H1 (cell line): ENCODE measurements at regions not wholly inside any gene's neighbourhood (a gene's known extent, or its start where the extent isn't known, plus 50 kb on each side); places are given as distances from the start of the nearest gene placed in this dataset.

Experiments used
- CTCF ChIA-PET: fragments of 300-600 bp; sonication (Branson Sonifier 250); formaldehyde crosslinking; loops from one replicate; lab custom pipeline; 2021; ENCODE audit not compliant: partially characterized antibody; lab: Charles Lee
- POLR2A ChIA-PET: fragments of 300-600 bp; sonication (Branson Sonifier 250); formaldehyde crosslinking; loops from one replicate; lab custom pipeline; 2021; ENCODE audit warnings: inconsistent platforms; ENCODE audit not compliant: partially characterized antibody; lab: Charles Lee
- DNase-seq, 2 experiments: peaks; one replicate each; pipeline versions ENCODE4 v3.0.0 to v3.0.0-alpha.2; 2010 to 2022; ENCODE audit warnings: low spot score in 2 of 2, low read depth in 1 of 2, mixed read lengths in 1 of 2
- FAIRE-seq: peaks from 2 replicates; lab custom pipeline; 2011; peaks lifted over from hg19 to GRCh38; lab: Jason Lieb, UNC
- H2AFZ ChIP-seq: 2 replicates; pipeline ENCODE4 v1.8.1; 2012; ENCODE audit warnings: low read length, inconsistent platforms
- H2AK5ac ChIP-seq: 2 replicates; pipeline ENCODE4 v1.6.1; 2013; ENCODE audit warnings: low read depth, low read length
- H2BK120ac ChIP-seq: replicated peaks from 2 replicates; pipeline ENCODE3; 2013; ENCODE audit warnings: low read depth, low read length, inconsistent platforms
- H2BK12ac ChIP-seq: 2 replicates; pipeline ENCODE4 v1.6.1; 2013; ENCODE audit warnings: low read depth, low read length
- H2BK15ac ChIP-seq: 2 replicates; pipeline ENCODE4 v1.6.1; 2013; ENCODE audit warnings: low read length
- H2BK20ac ChIP-seq: 2 replicates; pipeline ENCODE4 v1.6.1; 2013; ENCODE audit warnings: low read length
- H2BK5ac ChIP-seq: 2 replicates; pipeline ENCODE4 v1.6.1; 2013; ENCODE audit warnings: low read depth, low read length
- H3K14ac ChIP-seq: 2 replicates; pipeline ENCODE4 v1.6.1; 2013; ENCODE audit warnings: inconsistent platforms; ENCODE audit not compliant: insufficient read length
- H3K18ac ChIP-seq: 2 replicates; pipeline ENCODE4 v1.6.1; 2013; ENCODE audit warnings: low read length; ENCODE audit errors: extremely low read depth
- H3K23ac ChIP-seq: 2 replicates; pipeline ENCODE4 v1.6.1; 2013; ENCODE audit warnings: inconsistent platforms; ENCODE audit not compliant: insufficient read length
- H3K23me2 ChIP-seq: 2 replicates; pipeline ENCODE4 v1.6.1; 2013; ENCODE audit warnings: low read depth, low read length
- H3K27ac ChIP-seq: 2 replicates; pipeline ENCODE4 v1.6.1; 2011; ENCODE audit warnings: low read depth, low read length, inconsistent platforms
- H3K27me3 ChIP-seq, 4 experiments: replicated peaks in 1 of 4; 1 replicate in 1 of 4; 2 replicates in 3 of 4; pipeline versions ENCODE4 v1.6.1 to v1.8.1; 2011 to 2013; ENCODE audit warnings: low read length in 3 of 4, mild to moderate bottlenecking in 3 of 4, inconsistent platforms in 2 of 4, mixed read lengths in 2 of 4, moderate library complexity in 1 of 4; ENCODE audit not compliant: control insufficient read depth in 3 of 4, insufficient read depth in 3 of 4; ENCODE audit errors: extremely low read depth in 1 of 4
- H3K36me3 ChIP-seq, 4 experiments: 2 replicates each; pipeline versions ENCODE4 v1.6.1 to v1.8.1; 2011 to 2013; ENCODE audit warnings: mild to moderate bottlenecking in 4 of 4, low read length in 3 of 4, moderate library complexity in 2 of 4, control low read depth in 1 of 4, inconsistent platforms in 1 of 4; ENCODE audit not compliant: insufficient read depth in 4 of 4, control insufficient read depth in 2 of 4
- H3K4ac ChIP-seq: replicated peaks from 2 replicates; pipeline ENCODE3; 2013; ENCODE audit warnings: low read length, low read depth, mixed read lengths, inconsistent platforms; ENCODE audit not compliant: insufficient read length
- H3K4me1 ChIP-seq, 4 experiments: replicated peaks in 1 of 4; 1 replicate in 1 of 4; 2 replicates in 3 of 4; pipeline versions ENCODE4 v1.6.1 to v1.8.1; 2011 to 2013; ENCODE audit warnings: low read length in 3 of 4, inconsistent platforms in 2 of 4, mixed read lengths in 1 of 4; ENCODE audit not compliant: insufficient read depth in 4 of 4, control insufficient read depth in 3 of 4
- H3K4me2 ChIP-seq, 2 experiments: 2 replicates each; pipeline versions ENCODE4 v1.6.1 to v1.8.1; 2011 to 2013; ENCODE audit warnings: low read depth in 2 of 2, low read length in 2 of 2, control low read depth in 1 of 2, inconsistent platforms in 1 of 2, mild to moderate bottlenecking in 1 of 2; ENCODE audit not compliant: insufficient read depth in 1 of 2
- H3K4me3 ChIP-seq, 4 experiments: fragments of 200-600, 300-600 bp in 1 of 4; sonication (generic), shearing (Covaris generic), sonication (Bioruptor Twin) in 1 of 4; 2 replicates each; pipeline versions ENCODE4 v1.5.1 to v1.8.1; 2011 to 2016; ENCODE audit warnings: low read length in 4 of 4, low read depth in 3 of 4, control low read depth in 2 of 4, inconsistent platforms in 2 of 4, mild to moderate bottlenecking in 2 of 4, mixed read lengths in 1 of 4, moderate library complexity in 1 of 4; ENCODE audit not compliant: insufficient read depth in 2 of 4; ENCODE audit errors: extremely low read depth in 1 of 4
- H3K56ac ChIP-seq: replicated peaks from 2 replicates; pipeline ENCODE3; 2013; ENCODE audit warnings: low read depth, mild to moderate bottlenecking, mixed read lengths, low read length, inconsistent platforms; ENCODE audit not compliant: insufficient read length
- H3K79me1 ChIP-seq: 2 replicates; pipeline ENCODE4 v1.6.1; 2013; ENCODE audit warnings: low read depth, low read length, control low read depth
- H3K79me2 ChIP-seq, 2 experiments: 2 replicates each; pipeline versions ENCODE4 v1.6.1 to v1.8.1; 2012 to 2013; ENCODE audit warnings: low read length in 2 of 2, mild to moderate bottlenecking in 2 of 2, inconsistent platforms in 1 of 2; ENCODE audit not compliant: insufficient read depth in 2 of 2, control insufficient read depth in 1 of 2
- H3K9ac ChIP-seq, 4 experiments: replicated peaks in 1 of 4; 1 replicate in 1 of 4; 2 replicates in 3 of 4; pipeline versions ENCODE4 v1.6.1 to v1.8.1; 2011 to 2013; ENCODE audit warnings: low read depth in 3 of 4, low read length in 3 of 4, control low read depth in 2 of 4, mild to moderate bottlenecking in 2 of 4, moderate library complexity in 2 of 4, inconsistent platforms in 1 of 4; ENCODE audit errors: extremely low read depth in 1 of 4
- H3K9me3 ChIP-seq, 2 experiments: 2 replicates each; pipeline versions ENCODE4 v1.6.1 to v1.8.1; 2012 to 2013; ENCODE audit warnings: mild to moderate bottlenecking in 2 of 2, moderate library complexity in 2 of 2, control low read depth in 1 of 2, inconsistent platforms in 1 of 2, low read depth in 1 of 2, low read length in 1 of 2, mixed read lengths in 1 of 2; ENCODE audit not compliant: insufficient read depth in 2 of 2
- H4K20me1 ChIP-seq, 2 experiments: replicated peaks in 1 of 2; 2 replicates each; pipeline versions ENCODE3 to v1.8.1; 2011 to 2013; ENCODE audit warnings: inconsistent platforms in 2 of 2, low read length in 2 of 2, mild to moderate bottlenecking in 1 of 2; ENCODE audit not compliant: insufficient read depth in 2 of 2, control insufficient read depth in 1 of 2
- H4K5ac ChIP-seq: 2 replicates; pipeline ENCODE4 v1.6.1; 2013; ENCODE audit warnings: low read length, low read depth, mixed read lengths, inconsistent platforms; ENCODE audit not compliant: insufficient read length
- H4K8ac ChIP-seq: 2 replicates; pipeline ENCODE4 v1.8.0; 2013; ENCODE audit warnings: mild to moderate bottlenecking, moderate library complexity, low read length, inconsistent platforms; ENCODE audit not compliant: insufficient read depth; ENCODE audit errors: extremely low read depth
- H4K91ac ChIP-seq: replicated peaks from 2 replicates; pipeline ENCODE3; 2013; ENCODE audit warnings: low read length, mixed read lengths, inconsistent platforms; ENCODE audit not compliant: insufficient read length
- CREB1 ChIP-seq: IDR thresholded peaks from 2 replicates; pipeline ENCODE4 v1.6.1; 2012; ENCODE audit warnings: inconsistent platforms
- KDM1A ChIP-seq: fragments of 200-600, 300-600 bp; sonication (generic); IDR thresholded peaks from 2 replicates; pipeline ENCODE4 v1.7.1; 2016; ENCODE audit warnings: mild to moderate bottlenecking, low read length, borderline replicate concordance
- NANOG ChIP-seq: IDR thresholded peaks from 2 replicates; pipeline ENCODE4 v1.6.1; 2011; ENCODE audit warnings: low read length, low read depth, mild to moderate bottlenecking, inconsistent platforms; ENCODE audit not compliant: insufficient read depth, poor library complexity, severe bottlenecking
- NRF1 ChIP-seq: IDR thresholded peaks from 2 replicates; pipeline ENCODE4 v1.6.1; 2011; ENCODE audit warnings: mild to moderate bottlenecking, low read depth, low read length, improper control_type of control experiment
- SIRT6 ChIP-seq: IDR thresholded peaks from one replicate; pipeline ENCODE4 v1.7.1; 2012; ENCODE audit warnings: low read length, inconsistent platforms
- TBP ChIP-seq: IDR thresholded peaks from 2 replicates; pipeline ENCODE4 v1.6.1; 2011; ENCODE audit warnings: low read depth, low read length, improper control_type of control experiment
- TEAD4 ChIP-seq: IDR thresholded peaks from 2 replicates; pipeline ENCODE4 v1.6.1; 2012; ENCODE audit warnings: low read depth, low read length, inconsistent platforms, mixed read lengths
- WGBS, 2 experiments: shearing (Covaris generic) in 1 of 2; methylation state at CpG; one replicate each; pipeline versions ENCODE4 v1.1.6 to v1.1.7; 2013 to 2015; ENCODE audit warnings: low lambda C conversion rate in 2 of 2, mixed read lengths in 2 of 2, inconsistent platforms in 1 of 2, low coverage in 1 of 2, missing lambda C conversion rate in 1 of 2; ENCODE audit not compliant: insufficient replicate concordance in 2 of 2, insufficient coverage in 1 of 2, insufficient read length in 1 of 2; ENCODE audit errors: extremely low coverage in 1 of 2, missing lambda C conversion rate in 1 of 2; 5-methylcytosine and 5-hydroxymethylcytosine counted together
- TF ChIP-seq, protein P1 (sequence below): IDR thresholded peaks from 2 replicates; pipeline ENCODE4 v1.6.1; 2012; ENCODE audit warnings: inconsistent platforms

DNA sequence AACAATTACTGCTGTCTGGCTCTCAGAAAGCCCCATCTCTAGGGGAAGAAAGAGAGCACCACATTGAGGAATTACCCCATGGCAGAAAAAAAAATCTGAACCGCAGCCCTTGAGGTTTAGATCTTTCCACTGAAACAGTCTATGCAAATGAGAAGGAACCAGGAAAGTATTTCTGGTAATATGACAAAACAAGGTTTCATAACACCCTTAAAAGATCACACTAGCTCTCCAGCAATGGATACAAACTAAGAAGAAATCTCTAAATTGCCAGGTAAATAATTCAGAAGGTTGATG lies 427.1 kb downstream of the PRELID2 start:
- Histone ChIP-seq H3K4me1 (no peaks in the 10 kb centered on the region; a peak in 1 of 7 replicates), H3K18ac (no peak overlapping the region), H3K27me3 (no peaks in the 10 kb centered on the region), H4K91ac (no peak overlapping the region), H2BK15ac (no peak overlapping the region), H2BK120ac (no peak overlapping the region), H3K36me3 (no peaks in the 10 kb centered on the region), H3K4ac (no peak overlapping the region), H3K9me3 (peaks cover 16 to 19% of the 10 kb centered on the region in 2 experiments), H3K23me2 (no peaks in the 10 kb centered on the region), H3K79me2 (no peaks in the 10 kb centered on the region), H3K4me2 (no peak overlapping the region), H3K14ac (no peak overlapping the region), H2AK5ac (no peak overlapping the region), H3K23ac (no peak overlapping the region), H2BK5ac (no peak overlapping the region), H4K5ac (no peak overlapping the region), H4K8ac (no peak overlapping the region), H3K27ac (no peak overlapping the region), H3K9ac (no peak overlapping the region), H3K79me1 (no peaks in the 10 kb centered on the region), H2BK12ac (no peak overlapping the region), H3K4me3 (no peak overlapping the region), H3K56ac (no peak overlapping the region), H2BK20ac (no peak overlapping the region), H4K20me1 (no peaks in the 10 kb centered on the region), H2AFZ (no peak overlapping the region)
- TF ChIP-seq SIRT6 (no peak), TBP (no peak), KDM1A (no peak), NRF1 (no peak), TEAD4 (no peak), NANOG (no peak), CREB1 (no peak)
- TF ChIP-seq, protein P1, sequence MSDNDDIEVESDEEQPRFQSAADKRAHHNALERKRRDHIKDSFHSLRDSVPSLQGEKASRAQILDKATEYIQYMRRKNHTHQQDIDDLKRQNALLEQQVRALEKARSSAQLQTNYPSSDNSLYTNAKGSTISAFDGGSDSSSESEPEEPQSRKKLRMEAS: no peak
- DNase-seq (no peak), FAIRE-seq (no peak)
- ChIA-PET CTCF (no interaction called here), POLR2A (no interaction called here)
- WGBS, 2 experiments: 100% methylated on average over 1 of the region's 1 CpG; no CpG with 5 or more reads in 1 of the 2 experiments
